ENCODE measurements at regions not wholly inside any gene's neighbourhood (a gene's known extent, or its start where the extent isn't known, plus 50 kb on each side); places are given as distances from the start of the nearest gene placed in this dataset.

DNA sequence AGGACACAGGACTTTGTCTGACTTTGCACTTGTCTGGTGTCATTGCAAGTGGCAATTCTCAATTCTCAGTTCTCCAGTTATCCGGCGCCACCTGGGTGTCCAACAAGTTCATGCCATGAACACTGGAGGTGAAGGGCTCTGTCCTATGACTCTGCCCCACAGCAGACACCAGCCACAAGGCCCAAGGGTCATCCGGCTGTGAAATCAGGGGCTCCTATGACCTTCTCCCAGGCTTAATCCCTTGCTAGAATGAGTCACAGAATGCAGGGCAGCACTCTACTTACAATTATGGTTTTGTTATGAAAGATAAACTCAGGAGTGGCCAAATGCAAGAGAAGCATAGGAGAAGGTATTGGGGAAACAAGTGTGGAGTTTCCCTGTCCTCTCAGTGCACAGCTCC, 392.0 kb downstream of the GADD45G start:
- no peak for TF ChIP-seq POLR2AphosphoS5 (IDR thresholded peaks at IDR 0.05; ENCODE audit: borderline replicate concordance, low read depth, low read length)
- no peak for TF ChIP-seq FOXP2 (optimal IDR thresholded peaks at IDR 0.05; ENCODE audit: control extremely low read depth, extremely low read length, insufficient read depth)
